WI38 (cell line): ENCODE measurements at regions not wholly inside any gene's neighbourhood (a gene's known extent, or its start where the extent isn't known, plus 50 kb on each side); places are given as distances from the start of the nearest gene placed in this dataset.

Experiments
- H3K4me3 ChIP-seq: 2 replicates; pipeline ENCODE4 v1.5.1; 2011; ENCODE audit warnings: low read depth, mild to moderate bottlenecking, control low read depth, low read length
- TF ChIP-seq, protein P1 (sequence below): IDR thresholded peaks from 2 replicates; pipeline ENCODE4 v1.5.1; 2012; ENCODE audit warnings: low read depth, mild to moderate bottlenecking, control low read depth, low read length

DNA sequence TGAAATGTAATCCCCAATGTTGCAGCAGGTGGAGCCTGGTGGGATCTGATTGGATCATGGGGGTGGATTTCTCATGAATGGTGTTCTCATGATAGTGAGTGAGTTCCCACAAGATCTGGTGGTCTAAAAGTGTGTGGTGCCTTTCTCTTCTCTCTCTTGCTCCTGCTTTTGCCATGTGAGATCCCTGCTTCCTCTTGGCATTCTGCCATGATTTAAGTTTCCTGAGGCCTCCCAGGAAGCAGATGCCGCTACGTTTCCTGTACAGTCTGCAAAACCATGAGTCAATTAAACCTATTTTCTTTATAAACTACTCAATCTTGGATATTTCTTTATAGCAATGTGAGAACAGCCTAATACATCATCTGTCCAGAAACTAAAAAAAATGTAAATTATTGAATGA, 298.3 kb downstream of the MEX3B start:
- no peak overlapping the region for H3K4me3 ChIP-seq
- TF ChIP-seq, protein P1, sequence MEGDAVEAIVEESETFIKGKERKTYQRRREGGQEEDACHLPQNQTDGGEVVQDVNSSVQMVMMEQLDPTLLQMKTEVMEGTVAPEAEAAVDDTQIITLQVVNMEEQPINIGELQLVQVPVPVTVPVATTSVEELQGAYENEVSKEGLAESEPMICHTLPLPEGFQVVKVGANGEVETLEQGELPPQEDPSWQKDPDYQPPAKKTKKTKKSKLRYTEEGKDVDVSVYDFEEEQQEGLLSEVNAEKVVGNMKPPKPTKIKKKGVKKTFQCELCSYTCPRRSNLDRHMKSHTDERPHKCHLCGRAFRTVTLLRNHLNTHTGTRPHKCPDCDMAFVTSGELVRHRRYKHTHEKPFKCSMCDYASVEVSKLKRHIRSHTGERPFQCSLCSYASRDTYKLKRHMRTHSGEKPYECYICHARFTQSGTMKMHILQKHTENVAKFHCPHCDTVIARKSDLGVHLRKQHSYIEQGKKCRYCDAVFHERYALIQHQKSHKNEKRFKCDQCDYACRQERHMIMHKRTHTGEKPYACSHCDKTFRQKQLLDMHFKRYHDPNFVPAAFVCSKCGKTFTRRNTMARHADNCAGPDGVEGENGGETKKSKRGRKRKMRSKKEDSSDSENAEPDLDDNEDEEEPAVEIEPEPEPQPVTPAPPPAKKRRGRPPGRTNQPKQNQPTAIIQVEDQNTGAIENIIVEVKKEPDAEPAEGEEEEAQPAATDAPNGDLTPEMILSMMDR: no peak

DNA sequence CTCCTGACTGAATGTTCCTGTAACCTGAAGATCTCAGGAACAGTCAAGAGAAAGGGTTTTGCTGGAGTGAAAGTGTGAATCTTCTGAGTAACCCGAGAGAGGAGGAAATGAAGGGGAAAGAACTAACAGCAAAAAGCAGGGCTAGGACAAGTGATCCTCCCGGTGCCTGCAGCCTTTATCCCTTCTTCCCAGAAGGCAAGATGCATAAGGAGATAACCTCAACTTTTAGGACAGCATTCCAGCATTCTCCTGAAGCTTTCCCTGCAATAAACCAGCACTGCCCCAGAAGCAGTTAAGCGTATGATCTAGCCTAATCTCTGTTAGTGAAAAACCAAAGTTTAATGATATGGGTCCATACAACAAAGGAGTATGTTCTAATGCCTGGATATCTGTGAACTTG, 298.8 kb downstream of the MEX3B start:
- TF ChIP-seq, protein P1: no peak
- H3K4me3 ChIP-seq: no peak overlapping the region

DNA sequence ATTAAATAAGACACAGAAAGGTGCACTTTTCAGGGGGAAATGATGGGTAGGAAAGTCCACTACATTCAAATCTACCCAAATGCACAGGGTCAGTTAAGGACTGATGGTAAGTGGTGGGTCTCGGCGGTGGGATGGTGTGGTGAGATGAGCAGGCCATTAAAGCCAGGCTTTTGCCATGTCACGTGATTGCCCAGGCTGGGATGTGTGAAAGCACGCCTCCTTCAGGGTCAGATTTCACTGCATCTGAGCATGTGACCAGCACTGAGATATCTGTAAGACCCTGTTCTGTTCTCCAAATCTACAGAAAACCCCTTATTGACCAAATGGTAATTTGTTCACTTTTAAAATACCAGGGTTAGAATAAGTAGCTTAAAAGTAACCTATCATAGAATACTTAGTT, 301.5 kb downstream of the MEX3B start:
- H3K4me3 ChIP-seq: no peak overlapping the region
- TF ChIP-seq, protein P1: no peak

DNA sequence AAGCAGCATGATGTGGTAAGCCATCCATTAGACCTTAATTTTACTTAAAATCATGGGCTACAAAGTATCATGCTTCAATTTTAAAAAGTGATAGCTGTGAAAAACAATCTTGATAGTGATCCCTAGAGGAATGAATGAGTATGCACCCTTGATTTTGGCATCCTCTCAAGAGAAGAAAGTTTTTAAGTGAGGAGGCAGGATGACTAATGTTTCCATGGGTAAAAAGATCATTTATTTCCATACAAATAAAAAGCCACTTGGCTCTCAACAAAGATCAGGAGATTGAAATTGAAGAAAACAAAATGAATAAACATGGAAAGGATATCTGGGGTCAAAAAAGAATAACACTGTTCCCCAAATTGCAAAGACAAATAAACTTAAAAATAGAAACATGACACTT, 305.4 kb downstream of the MEX3B start:
- H3K4me3 ChIP-seq: no peak overlapping the region
- TF ChIP-seq, protein P1: no peak

DNA sequence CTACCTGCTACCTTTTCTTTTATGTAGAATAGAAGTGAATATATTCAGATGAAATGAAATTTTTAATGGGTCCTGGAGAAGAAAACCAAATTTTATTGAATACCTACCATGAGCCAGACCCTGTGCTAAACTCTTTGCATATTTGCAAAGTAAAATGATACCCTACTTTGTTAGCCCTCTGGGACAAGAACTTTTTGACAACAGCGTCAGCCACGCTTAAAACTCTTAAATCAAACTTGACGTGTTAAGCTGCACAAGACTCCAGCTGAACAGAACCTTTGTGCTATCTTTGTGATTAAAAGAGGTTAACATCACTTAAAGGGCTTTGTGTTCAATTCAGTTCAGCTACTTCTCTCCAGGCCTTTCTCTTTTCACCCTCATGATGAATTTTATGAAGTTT, 316.5 kb downstream of the MEX3B start:
- TF ChIP-seq, protein P1: no peak

DNA sequence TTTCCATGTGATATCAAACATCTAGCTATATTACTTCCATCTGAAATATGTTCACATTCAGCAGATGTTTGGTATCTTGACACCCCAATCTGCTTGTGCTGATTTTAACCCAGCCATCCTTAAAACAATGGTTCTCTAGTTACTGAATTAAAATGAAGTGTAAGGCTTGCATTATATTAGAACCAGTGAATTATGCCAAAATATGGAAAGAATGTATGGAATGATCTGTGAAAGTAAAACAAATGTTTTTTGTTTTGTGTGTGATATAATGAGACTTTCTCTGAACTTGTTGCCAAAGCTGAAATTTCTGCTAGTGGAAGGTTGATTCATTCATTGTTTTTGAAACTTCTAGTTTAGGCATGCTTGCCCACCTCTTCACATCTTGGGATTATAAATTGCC, 317.1 kb downstream of the MEX3B start:
- H3K4me3 ChIP-seq: no peak overlapping the region
- TF ChIP-seq, protein P1: no peak

More for the DNA sequence above, 316.5 kb downstream of the MEX3B start:
- H3K4me3 ChIP-seq: no peak overlapping the region

DNA sequence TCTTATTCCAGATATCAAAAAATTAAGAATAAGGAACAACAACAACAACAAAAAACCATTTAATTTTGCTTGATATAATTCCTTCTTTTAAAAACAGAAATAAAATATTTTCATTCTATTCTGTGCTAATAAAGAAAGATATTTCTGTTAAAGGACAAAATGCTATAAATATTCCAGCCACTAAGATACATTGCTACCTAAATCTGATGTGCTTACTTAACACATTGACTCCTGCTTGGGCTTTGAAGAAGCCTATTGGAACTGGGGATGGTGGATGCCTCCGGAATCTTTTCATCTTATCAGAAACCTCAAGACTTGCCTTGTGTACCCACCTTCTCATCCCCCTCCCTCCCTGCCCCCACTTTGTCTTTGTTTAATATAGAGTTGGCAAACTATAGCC, 320.2 kb downstream of the MEX3B start:
- TF ChIP-seq, protein P1: no peak

More for the DNA sequence above, 320.2 kb downstream of the MEX3B start:
- H3K4me3 ChIP-seq: no peak overlapping the region
